ENCODE measurements at regions not wholly inside any gene's neighbourhood (a gene's known extent, or its start where the extent isn't known, plus 50 kb on each side); places are given as distances from the start of the nearest gene placed in this dataset.
"Not testable (repeated sequence)": the region's sequence is repeated elsewhere in the genome, so short reads cannot be mapped to it uniquely, and the experiment has no call there.

GRCh38 chr1:25020851-25021590 is 90.9 kb upstream of the RUNX3 start:
- no peak for DNase-seq

GRCh38 chr1:25020173-25020845 is 90.2 kb upstream of the RUNX3 start:
- DNase-seq, result no peak

DNA sequence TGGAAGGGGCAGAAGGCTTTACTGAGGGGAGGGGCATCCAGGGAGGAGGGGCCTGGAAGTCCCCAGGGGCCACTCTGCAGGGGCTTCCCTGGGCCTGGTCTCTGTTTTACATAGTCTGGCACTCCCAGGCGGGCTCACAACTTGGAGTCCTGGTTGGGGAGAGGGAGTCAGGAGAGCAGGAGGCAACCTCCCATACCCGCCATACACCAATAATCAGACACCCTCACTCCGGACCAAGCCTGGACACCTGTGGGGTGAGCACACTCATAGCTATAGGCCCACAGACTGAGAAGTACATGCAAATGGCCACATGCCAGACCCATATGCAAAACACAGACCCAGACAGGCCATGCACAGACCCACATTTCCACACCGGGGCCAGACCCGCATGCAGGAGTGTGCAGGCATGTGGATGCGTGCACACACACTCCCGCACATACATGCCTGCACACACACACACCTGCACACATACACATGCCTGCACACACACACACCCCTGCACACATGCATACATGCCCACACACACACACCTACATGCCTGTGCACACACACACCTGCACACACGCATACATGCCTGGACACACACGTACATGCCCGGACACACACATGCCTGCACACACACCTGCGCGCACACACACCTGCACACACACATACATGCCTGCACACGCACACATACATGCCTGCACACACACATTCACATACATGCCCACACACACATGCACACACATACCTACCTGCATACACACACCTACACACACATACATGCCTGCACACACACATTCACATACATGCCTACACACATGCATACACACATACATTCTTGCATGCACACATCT is 89.5 kb upstream of the RUNX3 start:
- DNase-seq, result no peak

GRCh38 chr1:25018943-25019336 is 88.9 kb upstream of the RUNX3 start:
- DNase-seq, result no peak

DNA sequence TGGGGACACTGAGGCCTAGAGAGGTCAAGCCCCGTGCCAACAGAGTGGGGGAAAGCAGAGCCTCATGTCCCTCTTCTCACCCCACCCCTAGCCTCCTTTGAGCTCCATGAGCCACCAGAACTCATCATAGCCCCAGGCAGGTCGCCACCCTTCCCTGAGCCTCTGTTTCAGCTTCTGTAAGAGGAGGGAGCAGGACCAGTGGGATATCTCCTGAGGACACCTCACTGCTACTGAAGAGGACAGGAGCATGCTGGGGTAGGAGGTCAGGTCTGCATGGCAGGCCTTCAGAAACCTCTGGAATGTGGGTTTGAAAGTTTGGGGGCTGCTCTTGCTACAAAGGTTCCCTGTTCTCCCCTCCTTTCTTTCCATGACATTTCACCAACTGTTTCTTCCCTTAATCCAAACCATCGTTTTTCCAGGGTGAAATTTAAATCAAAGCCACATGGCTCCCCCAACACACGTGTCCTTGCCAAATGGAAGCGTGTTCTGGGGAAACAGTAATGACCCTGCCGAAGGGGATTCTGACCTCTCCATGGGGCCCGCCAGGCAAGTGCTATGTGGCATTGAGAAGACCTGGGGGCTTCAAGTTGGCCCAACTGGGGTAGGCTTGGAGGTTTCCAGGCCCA is 88.1 kb upstream of the RUNX3 start:
- DNase-seq, result no peak

GRCh38 chr1:25017436-25018109 is 87.5 kb upstream of the RUNX3 start:
- DNase-seq, result no peak

- no peak for DNase-seq
Observed at GRCh38 chr1:25012966-25013962, 83.2 kb upstream of the RUNX3 start.

GRCh38 chr1:25011943-25012638 is 82.0 kb upstream of the RUNX3 start:
- DNase-seq, result no peak

- DNase-seq, result no peak
Observed at GRCh38 chr1:25011275-25011674, 81.2 kb upstream of the RUNX3 start.

DNA sequence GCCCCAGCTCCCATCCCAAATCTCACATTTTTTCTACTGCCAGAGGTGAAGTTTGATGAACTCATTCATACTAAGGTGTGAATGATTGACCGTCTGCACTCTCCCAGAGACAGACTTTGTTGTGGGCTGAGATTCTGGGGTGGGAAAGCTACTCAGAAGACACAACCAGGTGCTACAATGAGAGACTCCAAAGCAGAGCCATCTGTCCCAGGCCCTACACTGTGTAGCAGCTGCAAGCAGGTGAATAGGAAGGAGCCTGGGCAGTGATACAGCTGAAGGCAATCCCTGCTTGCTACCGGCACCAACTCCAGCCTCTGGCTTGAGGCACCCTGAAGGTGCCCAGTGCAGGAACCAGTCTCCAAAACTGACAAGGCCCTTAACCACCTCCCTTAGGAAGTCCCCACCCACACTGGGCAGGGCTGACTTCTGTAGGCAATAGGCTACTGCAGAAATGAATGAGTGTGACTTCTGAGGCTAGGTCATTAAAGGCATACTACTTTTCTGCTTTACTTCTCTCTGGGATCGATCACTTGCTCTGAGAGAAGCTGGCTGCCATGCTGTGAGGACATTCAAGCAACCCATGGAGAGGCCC is 79.7 kb upstream of the RUNX3 start:
- no peak for DNase-seq

GRCh38 chr1:25008192-25008485 is 78.1 kb upstream of the RUNX3 start:
- DNase-seq, result no peak

DNA sequence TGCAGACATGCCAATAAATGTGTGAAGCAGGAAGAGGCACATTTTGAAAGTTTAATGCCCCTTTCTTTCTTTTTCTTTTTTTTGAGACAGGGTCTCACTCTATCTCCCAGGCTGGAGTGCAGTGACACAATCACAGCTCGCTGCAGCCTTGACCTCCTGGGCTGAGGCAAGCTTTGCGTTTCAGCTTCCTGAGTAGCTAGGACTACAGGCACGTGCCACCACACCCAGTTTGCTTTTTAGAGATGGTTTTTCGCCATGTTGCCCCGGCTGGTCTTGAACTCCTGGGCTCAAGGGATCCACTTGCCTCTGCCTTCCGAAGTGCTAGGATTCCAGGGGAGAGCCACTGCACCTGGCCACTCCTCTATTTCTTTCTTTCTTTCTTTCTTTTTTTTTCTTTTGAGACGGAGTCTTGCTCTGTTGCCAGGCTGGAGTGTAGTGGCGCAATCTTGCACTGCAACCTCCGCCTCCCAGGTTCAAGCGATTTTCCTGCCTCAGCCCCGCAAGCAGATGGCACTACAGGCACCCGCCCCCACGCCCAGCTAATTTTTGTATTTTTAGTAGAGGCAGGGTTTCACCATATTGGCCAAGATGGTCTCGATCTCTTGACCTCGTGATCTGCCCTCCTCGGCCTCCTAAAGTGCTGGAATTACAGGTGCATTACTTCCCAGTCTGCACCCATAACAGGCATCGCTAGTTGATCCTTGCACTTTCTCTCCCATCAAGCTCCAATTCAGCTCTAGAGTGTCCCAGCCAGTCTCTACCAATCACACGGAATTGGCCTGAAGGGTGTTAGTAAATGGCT is 77.5 kb upstream of the RUNX3 start:
- DNase-seq, result not testable (repeated sequence)

- no peak for DNase-seq
Observed at GRCh38 chr1:25006770-25007169, 76.7 kb upstream of the RUNX3 start.

DNA sequence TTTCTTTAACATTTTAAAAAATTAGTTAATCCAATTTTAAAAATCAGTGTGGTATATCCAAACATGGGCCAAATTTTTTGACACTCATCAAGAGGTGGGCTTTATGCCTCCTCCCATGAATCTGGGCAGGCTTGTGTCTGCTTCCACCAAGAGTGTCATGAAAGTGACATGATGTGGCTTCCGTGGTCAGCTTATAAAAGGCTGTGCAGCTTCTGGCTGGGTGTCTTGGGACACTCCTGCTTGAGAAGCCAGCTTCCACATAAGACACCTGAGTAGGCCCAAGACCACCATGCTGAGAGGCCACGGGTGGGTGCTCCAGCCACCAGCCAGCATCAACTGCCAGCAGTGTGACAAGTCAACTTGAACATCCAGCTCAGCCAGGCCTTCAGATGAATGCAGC is 74.3 kb upstream of the RUNX3 start:
- DNase-seq, result no peak

DNA sequence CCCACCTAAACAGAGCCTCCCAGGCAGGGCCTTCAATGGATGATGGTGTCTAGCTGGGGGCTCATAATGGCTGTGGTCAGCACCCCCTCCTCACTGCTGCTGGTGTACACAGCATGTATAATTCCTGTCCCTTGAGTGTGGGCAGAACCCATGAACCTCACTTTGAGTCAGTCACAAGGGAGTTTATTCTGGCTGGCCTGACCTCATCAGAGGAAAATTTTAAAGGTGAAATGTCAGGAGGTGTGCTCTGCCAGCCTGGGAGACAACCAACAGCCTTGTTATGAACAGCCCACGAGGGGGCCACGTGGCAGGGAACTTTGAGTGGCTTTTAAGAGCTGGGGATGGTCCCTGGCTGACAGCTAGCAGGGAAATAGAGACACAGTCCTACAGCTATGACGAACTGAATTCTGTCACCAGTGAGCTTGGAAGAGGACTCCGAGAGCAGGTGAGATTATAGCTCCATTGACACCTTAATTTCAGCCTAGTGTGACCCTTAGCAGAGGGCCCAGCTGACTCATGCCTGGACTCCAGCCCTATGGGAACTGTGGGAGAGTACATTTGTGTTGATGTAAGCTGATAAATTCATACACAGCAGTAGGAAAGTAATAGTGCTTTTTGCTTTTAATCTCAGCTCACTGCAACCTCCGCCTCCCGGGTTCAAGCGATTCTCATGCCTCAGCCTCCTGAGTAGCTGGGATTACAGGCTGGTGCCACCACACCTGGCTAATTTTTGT is 73.5 kb upstream of the RUNX3 start:
- DNase-seq, result no peak

DNA sequence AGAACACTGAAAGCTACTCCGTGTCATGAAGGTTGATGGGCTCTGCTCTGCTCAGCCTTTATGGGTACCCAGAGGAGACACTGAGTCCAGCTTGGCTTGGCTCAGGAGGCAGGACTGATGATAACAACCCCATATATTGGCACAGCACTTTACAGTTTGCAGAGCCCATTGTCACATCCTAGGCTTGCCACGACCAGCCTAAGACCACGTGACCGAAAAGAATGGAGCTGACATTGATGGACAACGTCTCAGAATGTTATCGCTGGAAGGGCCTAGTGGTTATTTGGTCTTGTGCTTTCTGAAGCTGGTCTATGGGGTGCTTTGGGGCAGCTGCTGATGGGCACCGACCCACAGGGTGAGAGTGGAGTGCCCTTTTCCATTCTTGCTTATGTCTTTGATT is 72.9 kb upstream of the RUNX3 start:
- no peak for DNase-seq

DNA sequence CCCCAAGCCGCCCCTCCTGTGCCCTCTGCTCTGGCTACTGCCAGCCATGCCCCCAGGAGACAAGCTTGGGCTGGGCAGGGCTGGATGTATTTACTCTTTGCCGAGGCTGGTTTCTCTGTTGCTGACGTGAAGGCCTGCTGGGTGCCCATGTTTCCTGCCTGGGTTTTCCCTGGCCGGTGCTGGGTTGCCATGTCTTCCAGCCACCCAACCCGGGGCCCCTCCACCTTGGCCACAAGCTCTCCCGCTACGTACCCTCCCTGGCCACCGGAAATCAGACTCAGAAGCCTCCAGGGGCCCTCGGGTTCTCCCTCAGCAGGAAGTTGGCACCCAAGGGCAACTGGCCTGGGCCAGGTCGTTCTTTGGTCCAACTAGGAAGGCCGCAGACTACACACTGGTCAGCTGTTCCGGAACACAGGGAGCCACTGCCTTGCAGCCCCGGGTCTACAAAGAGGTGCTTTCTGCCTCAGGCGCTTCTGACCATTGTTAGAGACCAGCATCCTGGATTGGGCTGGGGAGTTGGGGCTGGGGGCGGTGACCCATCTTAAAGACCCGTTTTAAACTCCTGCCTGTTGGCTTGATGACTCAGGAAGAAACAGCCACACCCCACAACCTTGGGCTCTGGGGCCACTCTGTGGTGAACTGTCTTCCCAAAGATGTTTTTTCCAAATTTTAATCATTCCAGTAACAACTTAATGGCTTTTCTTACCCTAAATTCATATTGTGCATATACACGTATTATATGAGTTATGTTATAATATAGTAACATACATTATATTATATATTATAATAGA is 71.2 kb upstream of the RUNX3 start:
- DNase-seq, result no peak

- DNase-seq, result no peak
Observed at GRCh38 chr1:24999906-25000305, 69.8 kb upstream of the RUNX3 start.
